ENCODE measurements at regions not wholly inside any gene's neighbourhood (a gene's known extent, or its start where the extent isn't known, plus 50 kb on each side); places are given as distances from the start of the nearest gene placed in this dataset.

GRCh38 chr3:83948771-83949170 is 1010.0 kb upstream of the CADM2 start:
- H3K4me2 ChIP-seq (ENCODE audit: low read length): no peak overlapping the region
- no peaks in the 10 kb centered on the region for H4K20me1 ChIP-seq (ENCODE audit: insufficient read depth)
- H3K79me2 ChIP-seq (replicated peaks; ENCODE audit: insufficient read depth, low read length): no peaks in the 10 kb centered on the region
- no peak overlapping the region for H3K27ac ChIP-seq (ENCODE audit: low read length)
- no peak overlapping the region for H3K4me3 ChIP-seq (ENCODE audit: low read length)
- no peak overlapping the region for H3K9ac ChIP-seq (ENCODE audit: low read length)
- no peaks in the 10 kb centered on the region for H3K27me3 ChIP-seq (ENCODE audit: insufficient read depth, low read depth, low read length)
- no peak for TF ChIP-seq EZH2 (IDR thresholded peaks at IDR 0.05; ENCODE audit: borderline replicate concordance, insufficient read depth, low read length, poor library complexity, severe bottlenecking)
- no peak for TF ChIP-seq SMC3 (conservative IDR thresholded peaks at IDR 0.05; ENCODE audit: poor library complexity)
- no peak for TF ChIP-seq CTCF (IDR thresholded peaks at IDR 0.05; ENCODE audit: poor library complexity, severe bottlenecking)
- TF ChIP-seq REST (IDR thresholded peaks at IDR 0.05; ENCODE audit: borderline replicate concordance): no peak
- no peak for TF ChIP-seq MXI1 (conservative IDR thresholded peaks at IDR 0.05; ENCODE audit: poor library complexity, severe bottlenecking)
- TF ChIP-seq POLR2AphosphoS5 (IDR thresholded peaks at IDR 0.05): no peak
- TF ChIP-seq EP300 (conservative IDR thresholded peaks at IDR 0.05; ENCODE audit: poor library complexity, severe bottlenecking): no peak
- no peak for TF ChIP-seq TAF1 (IDR thresholded peaks at IDR 0.05; ENCODE audit: low read depth)
- TF ChIP-seq RAD21 (conservative IDR thresholded peaks at IDR 0.05): no peak
- no peaks in the 10 kb centered on the region for H3K36me3 ChIP-seq (ENCODE audit: insufficient read depth, low read length)
- H3K9me3 ChIP-seq (ENCODE audit: low read length): no peaks in the 10 kb centered on the region
- H2AFZ ChIP-seq (ENCODE audit: low read depth, low read length): no peak overlapping the region
- no peaks in the 10 kb centered on the region for H3K9me2 ChIP-seq (ENCODE audit: insufficient read depth, low read length)
- no peaks in the 10 kb centered on the region for H3F3A ChIP-seq (ENCODE audit: insufficient read depth, low read length, poor library complexity, severe bottlenecking)

- Histone ChIP-seq H3K27me3 (ENCODE audit: insufficient read depth, low read depth, low read length) (peaks cover 2% of the 10 kb centered on the region), H3K4me3 (ENCODE audit: low read length) (no peak overlapping the region), H3K9me3 (ENCODE audit: low read length) (no peaks in the 10 kb centered on the region), H3K9ac (ENCODE audit: low read length) (no peak overlapping the region), H2AFZ (ENCODE audit: low read depth, low read length) (no peak overlapping the region), H4K20me1 (ENCODE audit: insufficient read depth) (peaks cover 3% of the 10 kb centered on the region), H3K79me2 (replicated peaks; ENCODE audit: insufficient read depth, low read length) (no peaks in the 10 kb centered on the region), H3K9me2 (ENCODE audit: insufficient read depth, low read length) (no peaks in the 10 kb centered on the region), H3K27ac (ENCODE audit: low read length) (no peak overlapping the region), H3K4me2 (ENCODE audit: low read length) (no peak overlapping the region), H3F3A (ENCODE audit: insufficient read depth, low read length, poor library complexity, severe bottlenecking) (no peaks in the 10 kb centered on the region), H3K36me3 (ENCODE audit: insufficient read depth, low read length) (no peaks in the 10 kb centered on the region)
- TF ChIP-seq MXI1 (conservative IDR thresholded peaks at IDR 0.05; ENCODE audit: poor library complexity, severe bottlenecking) (no peak), REST (IDR thresholded peaks at IDR 0.05; ENCODE audit: borderline replicate concordance) (no peak), CTCF (IDR thresholded peaks at IDR 0.05; ENCODE audit: poor library complexity, severe bottlenecking) (no peak), SMC3 (conservative IDR thresholded peaks at IDR 0.05; ENCODE audit: poor library complexity) (no peak), EP300 (conservative IDR thresholded peaks at IDR 0.05; ENCODE audit: poor library complexity, severe bottlenecking) (no peak), POLR2AphosphoS5 (IDR thresholded peaks at IDR 0.05) (no peak)
Measured at GRCh38 chr3:83953417-83954089, 1005.2 kb upstream of the CADM2 start.
